HUES6 (cell line): ENCODE measurements at regions not wholly inside any gene's neighbourhood (a gene's known extent, or its start where the extent isn't known, plus 50 kb on each side); places are given as distances from the start of the nearest gene placed in this dataset.

Source experiments
- H3K27ac ChIP-seq: 2 replicates; pipeline ENCODE4 v1.7.0; 2013; ENCODE audit warnings: low read depth, mild to moderate bottlenecking, low read length, inconsistent platforms
- H3K27me3 ChIP-seq: 2 replicates; pipeline ENCODE4 v1.6.1; 2013; ENCODE audit warnings: low read length; ENCODE audit not compliant: control insufficient read depth, insufficient read depth
- H3K36me3 ChIP-seq: 2 replicates; pipeline ENCODE4 v1.6.1; 2013; ENCODE audit warnings: low read length; ENCODE audit not compliant: control insufficient read depth, insufficient read depth
- H3K4me1 ChIP-seq: 2 replicates; pipeline ENCODE4 v1.6.1; 2013; ENCODE audit warnings: low read length; ENCODE audit not compliant: control insufficient read depth, insufficient read depth
- H3K4me3 ChIP-seq: 2 replicates; pipeline ENCODE4 v1.5.1; 2013; ENCODE audit warnings: low read depth, low read length
- H3K9ac ChIP-seq: one replicate; pipeline ENCODE4 v1.6.1; 2013; ENCODE audit warnings: mild to moderate bottlenecking, low read length
- H3K9me3 ChIP-seq: 2 replicates; pipeline ENCODE4 v1.6.1; 2013; ENCODE audit warnings: low read depth, low read length; ENCODE audit not compliant: control insufficient read depth, insufficient read depth

- Histone ChIP-seq H3K9me3 (no peaks in the 10 kb centered on the region), H3K36me3 (no peaks in the 10 kb centered on the region), H3K4me1 (no peaks in the 10 kb centered on the region), H3K27me3 (peaks cover 66% of the 10 kb centered on the region), H3K4me3 (no peak overlapping the region), H3K9ac (no peak overlapping the region), H3K27ac (no peak overlapping the region)
These were observed 66.5 kb upstream of the TOP3B start for GRCh38 chr22:22048981-22049531.

- Histone ChIP-seq H3K27ac (no peak overlapping the region), H3K4me3 (no peak overlapping the region), H3K36me3 (no peaks in the 10 kb centered on the region), H3K9ac (no peak overlapping the region), H3K27me3 (peaks cover 73% of the 10 kb centered on the region), H3K9me3 (no peaks in the 10 kb centered on the region), H3K4me1 (no peaks in the 10 kb centered on the region)
These were observed 65.8 kb upstream of the TOP3B start for GRCh38 chr22:22048318-22048942.

- no peak overlapping the region for H3K9ac ChIP-seq
- H3K4me3 ChIP-seq, result no peak overlapping the region
- peaks cover 74% of the 10 kb centered on the region for H3K27me3 ChIP-seq
These were observed 65.2 kb upstream of the TOP3B start for GRCh38 chr22:22047776-22048175.

GRCh38 chr22:22047266-22047665 lies 64.7 kb upstream of the TOP3B start:
- no peaks in the 10 kb centered on the region for H3K36me3 ChIP-seq
- H3K9ac ChIP-seq, result no peak overlapping the region
- no peaks in the 10 kb centered on the region for H3K9me3 ChIP-seq
- H3K27me3 ChIP-seq, result peaks cover 75% of the 10 kb centered on the region
- H3K4me3 ChIP-seq, result no peak overlapping the region
- no peaks in the 10 kb centered on the region for H3K4me1 ChIP-seq
- no peak overlapping the region for H3K27ac ChIP-seq

More at GRCh38 chr22:22047776-22048175, 65.2 kb upstream of the TOP3B start:
- Histone ChIP-seq H3K27ac (no peak overlapping the region), H3K4me1 (no peaks in the 10 kb centered on the region), H3K36me3 (no peaks in the 10 kb centered on the region), H3K9me3 (no peaks in the 10 kb centered on the region)

GRCh38 chr22:22046370-22046769 lies 63.8 kb upstream of the TOP3B start:
- peaks cover 80% of the 10 kb centered on the region for H3K27me3 ChIP-seq
- H3K4me3 ChIP-seq, result no peak overlapping the region

GRCh38 chr22:22045571-22046335 lies 63.2 kb upstream of the TOP3B start:
- Histone ChIP-seq H3K27me3 (peaks cover 86% of the 10 kb centered on the region), H3K27ac (no peak overlapping the region), H3K36me3 (no peaks in the 10 kb centered on the region), H3K4me3 (no peak overlapping the region), H3K4me1 (no peaks in the 10 kb centered on the region), H3K9me3 (no peaks in the 10 kb centered on the region), H3K9ac (no peak overlapping the region)

More at GRCh38 chr22:22046370-22046769, 63.8 kb upstream of the TOP3B start:
- Histone ChIP-seq H3K9ac (no peak overlapping the region), H3K27ac (no peak overlapping the region), H3K4me1 (no peaks in the 10 kb centered on the region), H3K36me3 (no peaks in the 10 kb centered on the region), H3K9me3 (no peaks in the 10 kb centered on the region)

- Histone ChIP-seq H3K9ac (no peak overlapping the region), H3K27ac (no peak overlapping the region), H3K27me3 (peaks cover 97% of the 10 kb centered on the region)
These were observed 61.6 kb upstream of the TOP3B start for GRCh38 chr22:22044153-22044552.

GRCh38 chr22:22043296-22044078 lies 60.9 kb upstream of the TOP3B start:
- no peak overlapping the region for H3K9ac ChIP-seq
- H3K4me3 ChIP-seq, result no peak overlapping the region
- no peaks in the 10 kb centered on the region for H3K4me1 ChIP-seq

More at GRCh38 chr22:22044153-22044552, 61.6 kb upstream of the TOP3B start:
- no peak overlapping the region for H3K4me3 ChIP-seq
- no peaks in the 10 kb centered on the region for H3K4me1 ChIP-seq
- no peaks in the 10 kb centered on the region for H3K36me3 ChIP-seq
- H3K9me3 ChIP-seq, result no peaks in the 10 kb centered on the region

GRCh38 chr22:22042599-22043295 lies 60.2 kb upstream of the TOP3B start:
- Histone ChIP-seq H3K4me1 (no peaks in the 10 kb centered on the region), H3K4me3 (no peak overlapping the region), H3K27ac (no peak overlapping the region), H3K27me3 (peaks cover 99% of the 10 kb centered on the region), H3K36me3 (no peaks in the 10 kb centered on the region), H3K9me3 (no peaks in the 10 kb centered on the region), H3K9ac (no peak overlapping the region)

More at GRCh38 chr22:22043296-22044078, 60.9 kb upstream of the TOP3B start:
- Histone ChIP-seq H3K9me3 (no peaks in the 10 kb centered on the region), H3K36me3 (no peaks in the 10 kb centered on the region), H3K27me3 (peaks cover 97% of the 10 kb centered on the region), H3K27ac (no peak overlapping the region)

GRCh38 chr22:22042009-22042408 lies 59.4 kb upstream of the TOP3B start:
- no peaks in the 10 kb centered on the region for H3K9me3 ChIP-seq
- H3K4me1 ChIP-seq, result no peaks in the 10 kb centered on the region
- H3K9ac ChIP-seq, result no peak overlapping the region
- no peak overlapping the region for H3K4me3 ChIP-seq
- no peak overlapping the region for H3K27ac ChIP-seq
- H3K27me3 ChIP-seq, result peaks cover 99% of the 10 kb centered on the region
- no peaks in the 10 kb centered on the region for H3K36me3 ChIP-seq
